Endothelial cell of umbilical vein (primary cell): ENCODE measurements at regions not wholly inside any gene's neighbourhood (a gene's known extent, or its start where the extent isn't known, plus 50 kb on each side); places are given as distances from the start of the nearest gene placed in this dataset.

Experiments
- BruUV-seq: library from RNA; stranded (reverse); fragments of 400-500 nt; replicated peaks from 2 replicates; lab custom pipeline; 2021; lab: Mats Ljungman, UMichigan
- CTCF ChIA-PET: fragments of 300-600, 350-600 bp; sonication (Branson Sonifier 250); formaldehyde crosslinking; loops from one replicate; lab custom pipeline; 2021; ENCODE audit warnings: antibody characterized with exemption, inconsistent platforms; lab: Charles Lee
- POLR2A ChIA-PET: fragments of 300-600, 350-600 bp; sonication (Branson Sonifier 250); formaldehyde crosslinking; loops from one replicate; lab custom pipeline; 2021; ENCODE audit warnings: antibody characterized with exemption, inconsistent platforms; lab: Charles Lee
- DNase-seq: peaks from one replicate; pipeline ENCODE4 v3.0.0-alpha.2; 2011; ENCODE audit warnings: low read depth, low spot score
- FAIRE-seq: peaks from 2 replicates; lab custom pipeline; 2011; peaks lifted over from hg19 to GRCh38; lab: Jason Lieb, UNC
- H2AFZ ChIP-seq: 2 replicates; pipeline ENCODE4 v1.6.0; 2012; ENCODE audit warnings: low read depth, low read length, control low read depth, inconsistent platforms
- H3K27ac ChIP-seq: 2 replicates; pipeline ENCODE4 v1.5.1; 2011; ENCODE audit warnings: low read depth, mild to moderate bottlenecking, control low read depth, low read length, moderate library complexity; ENCODE audit not compliant: insufficient read depth
- H3K27me3 ChIP-seq, 2 experiments: 2 replicates each; pipeline versions ENCODE4 v1.6.0 to v1.6.1; 2011; ENCODE audit warnings: low read length in 2 of 2, mixed read lengths in 1 of 2; ENCODE audit not compliant: control insufficient read depth in 2 of 2, insufficient read depth in 2 of 2
- H3K36me3 ChIP-seq, 2 experiments: 2 replicates in 1 of 2; 3 replicates in 1 of 2; pipeline ENCODE4 v1.5.1; 2011; ENCODE audit warnings: low read length in 2 of 2, mild to moderate bottlenecking in 1 of 2, moderate library complexity in 1 of 2; ENCODE audit not compliant: control insufficient read depth in 2 of 2, insufficient read depth in 2 of 2; ENCODE audit errors: extremely low read depth in 1 of 2
- H3K4me1 ChIP-seq: 3 replicates; pipeline ENCODE4 v1.5.1; 2011; ENCODE audit warnings: mild to moderate bottlenecking, low read length; ENCODE audit not compliant: control insufficient read depth, insufficient read depth; ENCODE audit errors: extremely low read depth
- H3K4me2 ChIP-seq: 2 replicates; pipeline ENCODE4 v1.6.1; 2011; ENCODE audit warnings: low read length, control low read depth, mixed read lengths; ENCODE audit not compliant: insufficient read depth
- H3K4me3 ChIP-seq, 3 experiments: fragments of 200-600 bp in 1 of 3; sonication (generic), shearing (Covaris generic) in 1 of 3; replicated peaks in 1 of 3; 2 replicates each; pipeline ENCODE4 v1.5.1; 2011 to 2016; ENCODE audit warnings: control low read depth in 3 of 3, low read length in 3 of 3, mild to moderate bottlenecking in 2 of 3, inconsistent platforms in 1 of 3, low read depth in 1 of 3, moderate library complexity in 1 of 3; ENCODE audit not compliant: insufficient read depth in 1 of 3
- H3K79me2 ChIP-seq: 2 replicates; pipeline ENCODE4 v1.6.0; 2012; ENCODE audit warnings: low read length, inconsistent platforms; ENCODE audit not compliant: control insufficient read depth, insufficient read depth
- H3K9ac ChIP-seq: replicated peaks from 2 replicates; pipeline ENCODE3; 2011; ENCODE audit warnings: low read length, control low read depth; ENCODE audit not compliant: insufficient read depth; ENCODE audit errors: extremely low read depth
- H3K9me1 ChIP-seq: replicated peaks from 3 replicates; pipeline ENCODE4 v1.6.0; 2011; ENCODE audit warnings: mild to moderate bottlenecking, low read length; ENCODE audit not compliant: control insufficient read depth, insufficient read depth; ENCODE audit errors: extremely low read depth
- H3K9me3 ChIP-seq: replicated peaks from 2 replicates; pipeline ENCODE4 v1.5.1; 2012; ENCODE audit warnings: low read length, inconsistent platforms; ENCODE audit not compliant: control insufficient read depth, insufficient read depth
- H4K20me1 ChIP-seq: replicated peaks from 2 replicates; pipeline ENCODE3; 2011; ENCODE audit warnings: mild to moderate bottlenecking, low read length; ENCODE audit not compliant: control insufficient read depth, insufficient read depth; ENCODE audit errors: extremely low read depth
- CTCF ChIP-seq, 2 donors: IDR thresholded peaks; 1 replicate in 1 of 2; 2 replicates in 1 of 2; pipeline ENCODE4 v1.5.1; 2011; ENCODE audit warnings: low read length in 2 of 2, mild to moderate bottlenecking in 2 of 2, moderate library complexity in 2 of 2, control low read depth in 1 of 2, inconsistent platforms in 1 of 2, low read depth in 1 of 2; ENCODE audit not compliant: insufficient read depth in 1 of 2; ENCODE audit errors: extremely low read depth in 1 of 2
- EZH2 ChIP-seq: IDR thresholded peaks from 2 replicates; pipeline ENCODE4 v1.6.1; 2012; ENCODE audit warnings: borderline replicate concordance, low read depth, mild to moderate bottlenecking, moderate library complexity, low read length, inconsistent platforms; ENCODE audit not compliant: severe bottlenecking
- FOS ChIP-seq: IDR thresholded peaks from 2 replicates; pipeline ENCODE4 v1.6.1; 2011; ENCODE audit warnings: mild to moderate bottlenecking, low read length, moderate library complexity, borderline replicate concordance; ENCODE audit not compliant: insufficient read depth
- GATA2 ChIP-seq: IDR thresholded peaks from 2 replicates; pipeline ENCODE4 v1.7.0; 2011; ENCODE audit warnings: low read depth, mild to moderate bottlenecking, moderate library complexity, mixed read lengths, low read length; ENCODE audit not compliant: insufficient read length, insufficient read depth
- JUN ChIP-seq: IDR thresholded peaks from 2 replicates; pipeline ENCODE4 v1.6.1; 2011; ENCODE audit warnings: borderline replicate concordance, low read depth; ENCODE audit not compliant: insufficient read length, insufficient read depth
- MAX ChIP-seq: IDR thresholded peaks from 2 replicates; pipeline ENCODE4 v1.6.1; 2011; ENCODE audit not compliant: insufficient read depth, insufficient read length
- MYC ChIP-seq: IDR thresholded peaks from one replicate; pipeline ENCODE4 v1.6.1; 2011; ENCODE audit warnings: mild to moderate bottlenecking, low read depth, low read length
- POLR2A ChIP-seq: IDR thresholded peaks from 2 replicates; pipeline ENCODE4 v1.6.1; 2012; ENCODE audit warnings: low read depth, mild to moderate bottlenecking, control low read depth, low read length
- POLR2AphosphoS5 ChIP-seq: IDR thresholded peaks from 2 replicates; pipeline ENCODE4 v1.6.1; 2012; ENCODE audit warnings: low read depth, mild to moderate bottlenecking, control low read depth, low read length, moderate library complexity; ENCODE audit not compliant: insufficient read depth
- dilution Hi-C: fragments of 300-500 bp; cut with MboI; formaldehyde crosslinking; loops from one replicate; pipeline ENCODE4 v1.15.0; 2019; ENCODE audit warnings: low sequenced_read_pairs; ENCODE audit not compliant: extremely low pct_ligation_motif_present
- intact Hi-C: fragments of 100-400 bp; cut with micrococcal nuclease; formaldehyde crosslinking; loops from one replicate; pipeline ENCODE4 v1.10.0; 2022

- CTCF ChIA-PET: interaction anchor here (0.8 to 1.4 kb wide), 3 partner anchors 13 to 68 kb away, joined by 3 to 5 read pairs (median 5); no protein-coding TSS in a partner anchor
- FAIRE-seq: no peak
- Histone ChIP-seq H3K4me1 (peaks cover 2% of the 10 kb centered on the region), H3K79me2 (no peaks in the 10 kb centered on the region), H4K20me1 (no peaks in the 10 kb centered on the region), H3K27ac (no peak overlapping the region), H3K27me3 (no peaks in the 10 kb centered on the region), H3K9me3 (no peaks in the 10 kb centered on the region), H3K9me1 (no peaks in the 10 kb centered on the region), H3K36me3 (no peaks in the 10 kb centered on the region), H3K4me3 (no peak overlapping the region), H3K4me2 (no peak overlapping the region), H2AFZ (no peak overlapping the region), H3K9ac (no peak overlapping the region)
- no TSS peak for BruUV-seq
- no peak for DNase-seq
- intact Hi-C loops: no loop called here
- TF ChIP-seq CTCF (IDR thresholded peaks at IDR 0.05; ENCODE audit: extremely low read depth in 1 of 2, insufficient read depth in 1 of 2, low read depth in 1 of 2, low read length in 2 of 2) (no peak), POLR2A (no peak), POLR2AphosphoS5 (no peak), FOS (no peak), GATA2 (no peak), MYC (no peak), JUN (no peak), MAX (no peak), EZH2 (no peak)
- POLR2A ChIA-PET: no interaction called here
- dilution Hi-C loops: no loop called here
Observed at GRCh38 chr1:58936973-58937372, 153.1 kb upstream of the JUN start.
